ENCODE measurements at regions not wholly inside any gene's neighbourhood (a gene's known extent, or its start where the extent isn't known, plus 50 kb on each side); places are given as distances from the start of the nearest gene placed in this dataset.

DNA sequence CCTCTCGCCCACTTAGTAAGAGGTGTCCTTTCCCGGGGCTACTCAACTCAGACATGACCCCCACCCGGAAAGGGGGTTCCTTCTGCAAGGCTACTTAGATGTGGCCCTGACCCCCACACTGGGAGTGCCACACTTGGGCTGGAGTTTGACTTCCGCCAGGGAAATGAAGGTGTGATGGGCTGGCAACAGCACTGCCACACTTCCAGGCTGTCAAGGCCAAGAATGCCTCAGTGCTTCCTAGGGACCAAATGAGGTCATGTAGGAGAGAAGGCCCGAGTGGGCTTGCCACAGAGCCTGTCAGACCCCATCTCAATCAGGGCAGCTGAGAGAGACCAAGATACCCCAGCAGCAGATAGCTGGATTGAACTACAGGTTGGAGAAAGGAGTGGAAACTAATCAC is 55.5 kb downstream of the DRD1 start:
- no peak for DNase-seq

DNA sequence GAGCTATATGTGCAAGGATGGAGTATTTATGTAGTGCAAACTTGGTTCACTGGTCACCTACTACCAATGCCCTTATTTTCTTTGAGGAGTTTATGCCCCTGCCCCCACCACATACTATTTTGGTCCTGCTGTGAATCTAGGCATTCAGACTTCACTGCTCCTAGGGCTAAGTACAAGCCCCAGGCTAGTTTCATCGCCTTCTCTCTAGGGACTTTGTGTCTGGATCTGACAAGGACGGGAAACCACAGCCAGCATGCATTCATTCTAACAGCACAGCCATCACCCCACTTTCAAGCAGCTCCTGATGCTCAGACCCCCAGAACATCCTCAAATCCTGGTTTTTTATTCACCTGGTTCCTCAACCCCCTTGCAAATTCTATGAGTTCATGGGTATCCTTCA is 56.8 kb downstream of the DRD1 start:
- no peak for DNase-seq

- DNase-seq, result no peak
These were observed 57.5 kb downstream of the DRD1 start for GRCh38 chr5:175386526-175386925.

- no peak for DNase-seq
These were observed 58.2 kb downstream of the DRD1 start for GRCh38 chr5:175385691-175386362.

DNA sequence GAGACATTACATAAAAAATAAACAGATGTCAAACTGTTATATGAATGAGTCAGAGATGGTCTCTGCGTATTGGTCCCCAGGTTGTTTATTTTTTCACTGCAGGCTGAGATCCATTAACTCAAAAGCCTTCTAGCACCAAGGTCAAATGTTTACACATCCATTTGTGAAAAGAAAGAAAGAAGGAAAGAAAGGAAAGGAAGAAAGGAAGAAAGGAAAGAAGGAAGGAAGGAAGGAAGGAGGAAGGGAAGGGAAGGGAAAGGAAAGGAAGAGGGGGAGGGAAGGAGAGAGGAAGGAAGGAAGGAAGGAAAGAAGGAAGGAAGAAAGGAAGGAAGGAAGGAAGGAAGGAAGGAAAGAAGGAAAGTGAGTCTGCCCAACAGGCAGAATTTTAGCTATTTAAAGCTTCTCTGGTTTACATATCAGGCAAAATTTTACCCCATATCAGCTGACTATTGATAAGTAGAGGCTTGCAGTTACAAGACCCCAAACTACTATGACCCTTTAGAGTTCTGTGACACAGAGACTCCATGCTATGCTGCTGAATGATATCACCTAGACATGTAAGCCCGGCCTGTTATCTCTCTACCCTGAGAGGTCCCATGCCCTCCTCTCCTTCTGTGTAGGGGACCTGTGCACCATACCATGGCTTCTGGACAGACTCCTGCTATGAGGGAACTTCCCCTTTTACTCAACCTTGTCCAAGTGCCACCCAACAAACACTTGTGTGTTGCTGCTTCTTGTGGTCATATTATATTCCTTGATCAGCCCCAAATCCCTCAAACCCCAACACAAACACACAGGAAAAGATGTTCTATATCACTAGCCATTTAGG is 59.0 kb downstream of the DRD1 start:
- no peak for DNase-seq

DNA sequence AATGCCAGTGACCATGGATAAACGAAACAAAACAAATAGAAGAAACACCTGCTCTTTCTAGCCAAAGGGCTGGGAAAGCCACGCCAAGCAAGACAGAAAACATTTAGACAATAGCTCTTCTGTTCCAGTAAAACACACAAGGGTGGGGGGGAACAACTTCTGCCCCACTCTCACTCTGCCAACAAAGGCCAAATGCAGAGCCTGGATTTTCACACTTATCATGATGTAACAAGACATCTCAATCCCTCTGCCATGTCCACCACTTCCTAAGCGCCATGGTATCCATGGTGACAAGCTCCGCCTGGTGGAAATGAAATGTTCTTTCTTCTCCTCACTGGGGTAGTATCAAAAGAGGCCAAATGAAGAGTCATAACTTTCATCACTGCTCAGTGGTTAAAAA is 60.6 kb downstream of the DRD1 start:
- DNase-seq, result no peak

GRCh38 chr5:175382171-175382570 is 61.8 kb downstream of the DRD1 start:
- DNase-seq, result no peak

DNA sequence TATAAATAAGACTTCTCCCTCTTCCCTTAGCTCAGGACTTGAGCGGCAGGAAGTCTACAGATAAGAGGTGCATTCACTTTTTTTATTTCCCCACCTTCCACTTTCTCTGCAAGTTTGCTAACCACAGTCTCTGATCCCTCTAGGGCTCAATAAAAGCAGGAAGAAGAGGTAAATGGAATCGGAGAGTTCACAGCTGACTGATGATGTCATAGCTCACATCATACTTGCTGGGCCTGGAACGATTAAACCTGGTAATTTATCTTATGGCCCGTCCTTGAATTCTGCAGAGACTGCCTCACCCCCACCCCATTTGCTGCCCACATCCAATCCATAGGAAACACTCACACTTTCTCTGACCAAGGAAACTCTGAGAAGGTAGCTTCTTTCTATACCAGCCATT is 62.9 kb downstream of the DRD1 start:
- DNase-seq, result no peak

DNA sequence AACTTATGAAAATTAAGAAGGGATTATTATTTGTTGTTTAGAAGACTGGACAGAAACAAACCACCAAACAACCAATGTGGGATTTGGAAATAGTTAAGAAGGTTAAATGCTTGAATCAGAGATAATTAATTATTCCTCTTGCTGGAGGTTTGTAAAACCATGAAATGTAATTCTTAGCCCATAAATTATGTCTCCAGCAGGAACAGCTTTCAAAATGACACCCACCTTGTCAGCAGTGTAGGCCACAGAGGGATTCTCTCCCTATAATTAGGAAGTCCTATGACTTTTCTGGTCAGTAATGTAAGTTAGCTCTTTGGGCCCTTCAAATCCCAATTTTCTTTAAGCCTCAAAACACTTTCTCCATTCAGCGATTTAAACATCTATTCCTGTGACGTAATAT is 63.3 kb downstream of the DRD1 start:
- no peak for DNase-seq

DNA sequence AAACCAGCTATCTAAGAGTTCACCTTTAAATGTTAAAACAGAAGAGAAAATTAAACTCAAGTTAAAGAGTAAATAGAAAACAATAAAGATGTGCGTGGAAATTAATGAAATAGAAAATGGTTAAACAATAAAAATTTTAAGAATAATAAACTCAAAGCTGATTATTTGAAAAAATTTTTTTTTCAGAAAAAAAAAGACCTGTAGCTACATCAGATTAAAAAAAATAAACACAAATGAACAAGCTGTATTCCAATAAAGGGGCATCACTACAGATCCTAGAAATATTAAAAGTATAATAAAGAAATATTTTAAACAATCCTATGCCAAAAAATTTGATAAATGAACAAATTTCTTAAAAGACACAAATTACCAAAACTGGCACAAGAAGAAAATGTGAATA is 64.1 kb downstream of the DRD1 start:
- DNase-seq, result no peak

GRCh38 chr5:175378444-175379028 is 65.4 kb downstream of the DRD1 start:
- DNase-seq, result no peak

GRCh38 chr5:175377816-175378215 is 66.2 kb downstream of the DRD1 start:
- DNase-seq, result no peak

DNA sequence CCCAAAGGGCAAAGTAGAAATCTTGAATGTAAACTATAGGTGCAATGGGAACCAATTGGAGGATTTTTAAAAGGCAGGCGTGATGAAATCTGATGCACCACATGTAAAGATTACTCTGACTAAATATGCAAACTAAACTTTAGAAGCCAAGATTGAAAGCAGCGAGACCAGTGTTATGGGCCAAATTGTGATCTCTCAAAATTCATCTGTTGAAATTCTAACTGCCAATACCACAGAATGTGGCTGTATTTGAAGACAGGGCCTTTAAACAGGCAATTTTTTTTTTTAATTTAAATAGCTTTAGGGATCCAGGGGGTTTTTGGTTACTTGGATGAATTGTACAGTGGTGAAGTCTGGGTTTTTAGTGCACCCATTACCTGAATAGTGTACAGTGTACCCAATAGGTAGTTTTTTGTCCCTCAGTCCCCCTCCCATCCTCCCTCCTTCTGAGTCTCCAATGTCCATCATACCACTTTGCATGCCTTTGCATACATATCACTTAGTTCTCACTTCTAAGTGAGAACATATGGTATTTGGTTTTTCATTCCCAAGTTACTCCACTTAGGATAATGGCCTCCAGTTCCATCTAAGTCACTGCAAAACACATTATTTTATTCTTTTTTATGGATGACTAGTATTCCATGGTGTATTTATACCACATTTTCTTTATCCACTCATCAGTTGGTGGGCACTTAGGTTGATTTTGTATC is 69.7 kb downstream of the DRD1 start:
- DNase-seq, result no peak

DNA sequence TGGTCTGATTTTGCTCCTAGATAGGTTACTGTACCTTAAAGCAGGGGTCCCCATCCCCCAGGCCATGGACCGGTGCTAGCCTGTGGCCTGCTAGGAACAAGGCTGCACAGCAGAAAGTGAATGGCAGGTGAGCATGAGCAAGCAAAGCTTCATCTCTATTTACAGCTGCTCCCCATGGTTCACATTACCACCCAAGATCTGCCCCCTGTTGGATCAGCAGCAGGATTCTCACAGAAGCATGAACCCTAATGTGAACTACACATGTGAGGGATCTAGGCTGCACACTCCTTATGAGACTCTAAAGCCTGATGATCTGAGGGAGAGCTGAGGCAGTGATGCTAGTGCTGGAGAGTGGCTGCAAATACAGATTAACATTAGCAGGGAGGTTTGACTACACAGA is 78.1 kb downstream of the DRD1 start:
- DNase-seq, result no peak

GRCh38 chr5:175363300-175363699 is 80.7 kb downstream of the DRD1 start:
- DNase-seq, result no peak

DNA sequence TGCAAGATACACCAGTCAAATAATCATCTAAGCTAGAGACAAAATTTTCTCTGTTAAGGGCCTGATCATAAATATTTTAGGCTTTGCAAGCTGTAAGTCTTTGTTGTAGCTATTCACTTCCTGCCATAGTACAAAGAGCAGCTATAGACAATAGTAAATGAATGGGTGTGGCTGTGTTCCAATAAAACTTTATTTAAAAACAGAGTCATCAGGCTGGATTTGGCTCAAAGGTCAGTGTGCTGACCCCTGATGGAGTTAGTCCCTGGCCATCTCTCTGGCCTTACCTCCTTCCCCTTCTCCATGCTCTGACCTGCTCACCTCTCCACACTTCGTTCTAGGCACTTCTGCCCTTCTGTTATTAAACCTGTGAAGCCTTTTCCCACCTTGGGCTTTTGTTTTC is 86.0 kb downstream of the DRD1 start:
- no peak for DNase-seq

- no peak for DNase-seq
These were observed 87.6 kb downstream of the DRD1 start for GRCh38 chr5:175356428-175356827.

- DNase-seq, result no peak
These were observed 89.0 kb downstream of the DRD1 start for GRCh38 chr5:175354964-175355363.

- no peak for DNase-seq
These were observed 90.1 kb downstream of the DRD1 start for GRCh38 chr5:175353926-175354325.

DNA sequence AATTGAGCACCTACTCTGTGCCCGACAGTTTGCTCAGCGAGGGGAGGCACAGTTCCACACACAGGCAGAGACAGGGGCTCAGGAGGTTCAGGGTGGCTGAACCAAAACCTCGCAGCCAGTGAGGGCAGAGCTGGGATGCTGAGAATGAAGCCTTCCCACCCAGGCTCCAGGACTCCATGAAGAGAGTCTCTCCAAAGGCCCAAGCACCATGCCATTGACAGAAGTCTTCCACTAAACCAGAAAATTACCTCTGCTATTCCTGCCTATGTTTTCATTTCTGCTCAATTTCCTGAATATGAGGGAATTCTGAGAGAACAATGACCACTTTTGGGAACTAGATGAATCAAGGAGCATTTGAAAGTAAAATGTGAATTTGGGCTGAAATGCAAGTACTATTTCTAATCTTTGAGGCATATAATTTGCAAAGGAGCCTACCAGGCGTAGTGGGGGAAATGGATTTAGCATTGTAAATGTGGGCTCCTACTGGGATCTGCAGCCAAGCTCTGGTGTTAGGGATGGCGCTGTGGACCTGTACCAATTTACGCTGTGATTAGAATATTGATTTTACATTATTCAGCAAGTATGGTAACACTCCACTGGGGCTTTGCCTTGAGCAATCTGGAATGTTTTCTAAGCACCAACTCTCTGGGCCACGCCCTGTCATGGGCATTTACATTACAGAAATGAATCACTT is 91.9 kb downstream of the DRD1 start:
- DNase-seq, result no peak

DNA sequence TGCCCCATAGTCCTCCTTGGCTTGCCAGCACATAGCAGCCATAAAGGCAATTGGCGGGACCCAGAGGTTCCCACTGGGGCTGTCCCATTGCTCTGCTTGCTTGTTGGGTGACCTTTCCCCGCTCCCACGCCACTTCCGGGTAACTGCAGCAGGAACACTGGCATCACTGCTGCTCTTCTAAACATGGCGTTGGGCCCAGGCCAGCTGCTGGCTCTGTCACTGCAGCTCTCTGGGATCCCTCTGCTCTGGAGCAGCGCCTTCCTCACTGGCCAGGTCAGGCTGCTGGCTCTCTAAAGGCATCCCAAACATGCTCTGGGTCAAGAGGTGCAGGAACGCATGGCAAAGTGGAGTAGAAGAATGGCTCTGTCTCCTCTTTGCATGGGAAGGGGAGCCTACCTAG is 92.9 kb downstream of the DRD1 start:
- no peak for DNase-seq

GRCh38 chr5:175347931-175348330 is 96.1 kb downstream of the DRD1 start:
- DNase-seq, result no peak

DNA sequence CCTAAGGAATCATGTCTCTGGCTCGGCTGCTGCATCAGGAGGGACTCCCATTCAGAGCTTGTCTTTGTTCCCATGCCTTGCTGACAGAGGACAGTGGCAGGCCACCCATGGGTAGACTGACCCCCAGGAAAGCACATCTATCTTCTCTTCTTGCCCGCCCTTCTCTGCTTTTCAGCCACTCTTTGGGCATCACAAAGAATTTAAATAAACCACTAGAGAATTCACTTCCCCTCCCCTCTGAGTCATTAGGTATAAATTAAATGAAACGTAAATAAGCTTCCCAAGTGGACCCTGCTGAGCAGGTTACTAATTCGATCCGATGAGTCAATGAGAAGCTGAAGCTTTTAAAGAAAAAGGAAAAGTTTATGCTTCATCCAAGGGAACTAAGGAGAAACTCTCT is 97.0 kb downstream of the DRD1 start:
- no peak for DNase-seq
